ENCODE measurements at regions not wholly inside any gene's neighbourhood (a gene's known extent, or its start where the extent isn't known, plus 50 kb on each side); places are given as distances from the start of the nearest gene placed in this dataset.

DNA sequence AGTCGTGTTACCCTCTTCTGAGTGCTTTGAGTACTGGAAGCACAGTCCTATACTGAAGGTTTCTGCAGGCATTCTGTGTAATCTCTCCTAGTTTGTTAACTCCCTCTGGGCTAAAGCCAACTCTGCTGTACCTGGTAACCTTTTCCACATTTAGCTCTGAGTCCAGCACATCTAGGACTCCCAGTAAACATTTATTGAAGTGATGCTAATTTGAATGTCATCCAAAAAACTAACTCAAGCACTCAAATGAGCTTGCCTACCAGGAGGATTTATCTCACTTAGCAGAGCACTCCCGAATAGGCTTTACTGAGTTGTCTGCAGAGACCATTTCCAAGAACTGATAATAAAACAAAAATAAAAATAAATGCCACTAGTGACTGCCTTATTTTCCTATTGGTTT, 79.5 kb upstream of the NFIB start:
- no peak for DNase-seq

DNA sequence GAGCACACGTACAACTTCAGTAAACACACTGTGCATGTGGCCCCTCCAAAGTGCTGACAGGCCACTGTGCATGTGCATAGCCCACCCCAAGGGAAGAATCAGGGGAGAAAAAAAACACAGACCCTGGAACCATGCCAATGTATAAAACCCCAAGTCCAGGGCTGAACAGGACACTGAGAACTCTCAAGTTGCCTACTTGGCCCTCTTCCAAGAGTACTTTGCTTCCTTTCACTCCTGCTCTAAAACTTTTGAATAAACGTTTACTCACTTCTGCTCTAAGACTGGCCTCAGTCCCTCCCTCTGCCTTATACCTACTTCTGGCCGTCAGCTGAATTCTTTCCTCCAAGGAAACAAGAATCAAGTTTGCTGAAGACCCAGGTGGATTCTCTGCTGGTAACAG, 77.7 kb upstream of the NFIB start:
- no peak for DNase-seq

DNA sequence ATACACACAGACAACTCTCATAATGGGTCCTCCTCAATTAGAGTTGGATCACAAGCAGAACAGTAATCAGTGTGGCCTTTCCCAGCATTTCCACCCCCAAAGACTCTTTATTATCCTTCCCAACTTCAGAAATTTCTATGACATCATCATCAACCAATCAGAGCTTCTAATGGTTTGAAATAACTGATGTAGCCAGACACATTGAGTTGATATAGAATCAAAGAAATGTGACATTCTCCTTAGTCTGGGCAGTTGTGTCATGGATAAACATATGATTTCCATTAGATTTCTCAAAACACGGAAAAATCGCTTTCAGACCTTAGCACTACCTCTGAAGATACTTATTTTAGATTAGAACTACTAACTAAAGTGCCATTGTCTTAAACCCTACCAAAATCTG, 75.7 kb upstream of the NFIB start:
- no peak for DNase-seq

DNA sequence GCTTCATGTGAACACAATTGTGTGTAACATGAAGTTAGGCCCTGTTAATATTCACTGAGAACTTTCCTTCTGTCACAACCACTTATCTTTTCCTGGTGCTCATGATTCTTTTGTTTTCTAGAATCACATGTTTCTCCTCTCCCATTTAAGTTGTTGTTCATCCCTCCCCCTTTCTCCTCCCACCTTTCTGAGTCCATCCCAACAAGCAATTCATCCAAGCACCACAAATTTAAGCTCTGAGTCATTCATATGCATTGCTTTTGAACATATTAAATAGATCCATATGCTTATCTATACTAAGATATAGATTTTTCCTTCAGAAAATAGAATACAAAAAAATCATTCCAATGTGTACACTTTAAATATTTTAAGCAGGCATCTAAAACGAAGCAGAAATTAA, 75.2 kb upstream of the NFIB start:
- DNase-seq, result peak; percentile 40

DNA sequence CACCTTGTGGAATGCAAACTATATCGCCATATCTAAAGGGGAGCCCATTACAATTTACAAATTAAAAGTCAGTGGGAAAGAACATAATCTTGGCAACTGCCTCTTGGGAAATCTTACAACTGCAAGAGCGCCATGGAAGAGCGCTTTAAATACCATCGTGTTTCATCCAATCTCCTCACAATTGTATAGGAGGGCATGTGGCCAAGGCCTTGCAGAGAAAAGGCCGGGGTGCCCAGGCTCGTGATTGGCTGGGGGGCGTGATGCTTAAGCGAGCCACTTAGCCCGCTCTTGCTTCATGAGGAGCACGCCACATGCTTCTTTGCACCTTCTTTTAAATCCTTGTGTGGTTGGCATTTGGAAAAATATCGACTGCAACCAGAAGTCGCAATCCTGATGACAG, 69.8 kb upstream of the NFIB start:
- DNase-seq, result no peak

DNA sequence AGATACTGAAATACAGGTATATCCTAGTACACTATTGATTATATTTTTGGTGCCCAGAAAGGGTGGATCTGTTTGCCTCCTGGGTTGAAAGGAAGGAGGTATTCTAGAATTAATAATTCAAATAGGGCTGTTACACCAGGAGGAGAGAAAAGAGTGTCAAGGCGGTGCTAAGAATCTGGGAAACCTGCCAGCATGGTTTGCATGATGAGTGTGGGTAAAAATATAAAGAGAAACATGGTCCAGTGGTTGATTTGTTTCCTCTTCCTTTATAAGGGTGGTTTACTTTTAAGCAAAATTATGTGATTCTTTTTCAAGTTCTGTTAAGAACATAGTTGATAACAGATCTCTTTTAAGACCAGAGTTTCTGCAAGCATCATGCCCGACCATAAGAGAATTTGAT, 69.4 kb upstream of the NFIB start:
- DNase-seq, result peak; percentile 64

DNA sequence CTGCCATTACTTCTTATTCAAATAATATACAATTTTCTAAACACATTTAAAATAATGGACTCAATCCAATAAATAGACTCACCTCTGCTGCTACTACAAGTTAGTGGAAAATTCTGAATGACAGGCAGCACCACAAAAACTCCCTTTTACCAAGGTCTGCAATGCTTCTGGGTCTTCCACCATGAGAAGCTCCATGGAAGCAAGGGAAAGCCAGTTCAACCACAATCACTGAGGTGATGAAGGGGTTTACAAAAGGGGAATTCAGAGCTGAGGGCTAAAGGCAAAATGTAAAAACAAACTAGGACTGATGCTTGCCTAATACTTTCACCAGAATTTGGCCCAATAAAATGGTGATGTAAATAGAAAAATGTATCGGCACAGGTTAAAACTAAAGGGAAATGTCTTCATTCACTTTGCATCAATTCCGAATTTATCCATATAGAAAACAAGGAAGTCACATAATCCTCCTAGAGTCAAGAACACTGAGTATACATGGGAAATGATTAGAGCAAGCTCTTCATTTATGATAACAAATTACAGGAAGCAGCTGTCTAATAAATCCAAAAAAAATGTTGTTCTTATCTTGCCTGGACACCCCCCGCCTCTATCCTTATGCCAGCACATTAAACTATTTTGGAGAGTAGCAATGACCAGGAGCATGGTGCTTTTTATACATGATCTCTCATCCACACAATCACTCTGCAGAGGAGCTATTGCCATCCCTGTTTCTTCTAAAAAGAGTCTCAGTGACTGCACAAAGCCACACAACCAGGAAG, 66.3 kb upstream of the NFIB start:
- no peak for DNase-seq

DNA sequence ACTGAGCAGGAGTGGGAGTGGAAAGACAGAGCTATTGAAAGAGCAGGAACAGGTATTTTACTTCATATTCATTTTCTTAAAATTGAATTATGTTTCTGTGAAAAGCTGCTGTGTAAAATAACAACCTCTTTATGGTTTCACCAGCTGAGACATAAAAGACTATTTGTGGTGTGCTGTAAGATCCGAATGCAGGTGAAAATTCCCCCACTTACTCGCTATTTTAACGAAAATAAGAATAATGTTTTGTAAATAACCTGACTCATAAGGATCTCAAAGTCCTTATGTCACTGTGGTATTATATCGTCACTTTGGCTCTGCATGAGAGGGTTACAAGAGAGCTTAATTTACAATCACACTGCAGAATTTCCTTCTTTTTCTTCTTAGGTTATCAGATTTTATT, 65.3 kb upstream of the NFIB start:
- no peak for DNase-seq

DNA sequence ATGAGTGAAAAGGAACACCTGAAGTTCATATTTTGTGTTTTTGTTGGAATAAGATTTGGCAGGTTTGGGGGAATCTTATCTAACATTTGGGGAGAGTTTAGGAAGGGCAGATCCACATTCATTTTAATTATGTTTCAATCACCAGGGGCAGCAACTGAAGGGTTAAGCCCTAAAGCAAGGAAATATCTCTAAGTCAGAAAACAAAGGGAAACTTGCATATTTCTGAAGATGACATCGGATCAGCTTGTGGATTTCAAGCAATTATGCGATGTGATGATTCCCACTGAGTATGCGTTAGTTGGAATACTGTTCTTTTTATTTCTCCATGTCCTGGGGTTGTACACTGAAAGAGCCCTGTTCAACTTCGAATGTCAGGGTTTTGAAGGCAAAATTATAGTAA, 59.8 kb upstream of the NFIB start:
- DNase-seq, result peak; percentile 54

DNA sequence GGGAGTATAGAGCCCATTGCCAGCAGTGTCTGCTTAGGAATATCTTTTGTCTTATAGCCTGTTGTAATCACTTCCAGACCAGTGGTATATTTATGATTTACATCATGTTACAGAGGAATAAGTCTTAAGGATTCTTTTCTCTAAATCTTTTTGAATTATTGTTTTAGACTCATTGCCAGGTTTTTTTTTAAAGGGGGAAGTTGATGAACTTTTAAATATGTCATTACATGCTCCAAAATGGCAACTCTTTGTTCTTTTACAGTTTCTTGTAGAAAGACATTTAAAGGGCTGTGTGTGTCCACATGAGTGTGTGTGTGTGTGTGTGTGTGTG, 59.4 kb upstream of the NFIB start:
- DNase-seq, result peak; percentile 71

DNA sequence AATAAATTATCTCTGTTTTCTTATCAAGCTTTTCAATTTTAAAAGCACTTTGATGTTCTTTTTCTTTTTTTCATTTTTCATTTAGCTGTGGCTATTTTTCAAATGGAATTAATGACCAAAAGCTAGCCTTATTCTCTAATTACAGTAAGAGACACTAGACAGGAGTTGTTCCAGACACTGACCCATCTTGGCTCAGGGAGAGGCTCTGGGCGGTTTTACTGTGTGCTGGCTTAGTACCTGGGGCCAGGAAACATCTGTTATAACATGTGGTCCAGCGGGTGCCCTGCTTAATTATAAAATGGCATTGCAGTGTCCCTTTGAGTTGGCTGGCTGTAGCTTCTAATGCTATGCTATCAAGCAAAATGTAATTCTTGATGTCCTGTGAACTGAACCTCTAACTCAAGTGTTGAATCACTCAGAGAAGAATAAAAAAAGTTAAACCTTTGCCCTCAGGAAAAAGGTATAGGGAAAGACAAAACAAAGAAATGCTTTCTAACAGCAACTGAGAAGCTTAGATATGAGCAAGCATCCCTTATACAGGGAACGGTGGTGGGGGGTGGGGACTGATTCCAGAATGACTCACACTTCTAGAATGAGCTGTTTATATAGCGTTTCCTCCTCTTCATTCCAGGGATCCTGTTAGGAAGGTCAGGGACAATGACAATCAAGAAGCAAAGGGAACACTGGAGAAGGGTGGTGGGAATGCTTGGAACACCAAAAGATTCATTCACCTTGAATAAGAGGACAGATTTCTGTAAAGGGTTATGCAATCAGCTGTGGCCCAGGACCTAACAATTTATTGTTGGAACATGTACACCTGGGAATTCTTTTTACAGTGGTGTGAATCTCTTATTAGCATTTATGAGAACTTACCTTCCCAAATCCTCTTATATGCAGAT, 58.7 kb upstream of the NFIB start:
- DNase-seq, result peak; percentile 83

DNA sequence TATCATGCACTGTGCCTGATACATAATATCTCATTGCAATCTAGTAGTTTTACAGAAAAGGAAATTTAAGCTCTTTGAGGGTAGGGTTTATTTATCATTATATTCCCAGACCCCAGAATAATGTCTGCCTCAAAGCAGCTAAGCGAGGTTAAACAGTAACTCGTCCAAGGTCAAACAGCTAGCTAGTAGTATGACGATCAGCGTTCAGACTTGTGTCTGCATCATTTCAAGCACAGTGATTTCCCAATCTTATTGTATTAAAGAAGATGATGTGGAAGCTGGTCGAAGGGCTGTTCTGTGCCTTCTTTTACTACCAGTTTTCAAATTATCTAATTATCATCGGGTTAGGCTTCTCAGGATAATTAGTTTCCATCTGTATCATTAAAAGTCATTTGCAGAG, 55.1 kb upstream of the NFIB start:
- DNase-seq, result no peak

DNA sequence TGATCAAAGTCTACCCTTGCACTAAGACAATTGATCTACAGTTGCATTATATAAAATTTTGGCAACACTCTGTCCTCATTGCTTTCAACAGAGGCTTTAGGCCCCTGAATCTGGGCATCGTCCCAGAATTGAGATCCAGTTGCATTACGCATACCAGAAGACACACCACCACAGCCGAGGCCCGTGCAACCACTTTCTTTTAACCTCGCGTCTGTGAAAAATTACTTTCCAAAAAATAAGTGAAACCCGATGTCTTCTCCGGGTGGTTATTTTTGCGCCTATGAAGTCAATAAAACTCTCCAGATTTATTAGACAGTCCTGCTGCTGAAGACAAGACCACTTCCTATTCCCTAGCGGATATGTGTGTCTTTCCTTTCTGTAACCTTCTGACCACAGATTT, 52.1 kb upstream of the NFIB start:
- DNase-seq, result peak; percentile 98

DNA sequence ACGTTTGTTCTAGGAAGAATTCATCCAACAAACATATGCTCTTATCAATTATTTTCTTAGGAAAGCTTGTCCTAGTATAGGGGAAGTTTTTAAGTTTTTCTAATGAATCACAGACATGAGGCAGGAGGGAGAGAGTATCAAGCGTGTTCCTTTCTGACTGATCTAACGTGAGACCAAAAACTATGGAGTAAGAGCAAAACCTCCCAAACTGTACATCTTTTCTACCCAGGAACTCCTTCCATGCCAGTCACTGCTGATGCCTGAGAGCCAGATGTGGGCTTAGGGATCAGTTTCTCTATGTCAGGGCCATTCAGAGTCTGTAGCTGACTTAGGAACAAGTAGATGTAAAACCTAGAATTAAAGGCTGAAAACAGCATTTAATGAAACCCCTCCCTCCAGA, 51.7 kb upstream of the NFIB start:
- DNase-seq, result peak; percentile 63
